H1 (cell line): ENCODE measurements at regions not wholly inside any gene's neighbourhood (a gene's known extent, or its start where the extent isn't known, plus 50 kb on each side); places are given as distances from the start of the nearest gene placed in this dataset.

Experiments used
- CTCF ChIA-PET: fragments of 300-600 bp; sonication (Branson Sonifier 250); formaldehyde crosslinking; loops from one replicate; lab custom pipeline; 2021; ENCODE audit not compliant: partially characterized antibody; lab: Charles Lee
- POLR2A ChIA-PET: fragments of 300-600 bp; sonication (Branson Sonifier 250); formaldehyde crosslinking; loops from one replicate; lab custom pipeline; 2021; ENCODE audit warnings: inconsistent platforms; ENCODE audit not compliant: partially characterized antibody; lab: Charles Lee
- DNase-seq, 2 experiments: peaks; one replicate each; pipeline versions ENCODE4 v3.0.0 to v3.0.0-alpha.2; 2010 to 2022; ENCODE audit warnings: low spot score in 2 of 2, low read depth in 1 of 2, mixed read lengths in 1 of 2
- FAIRE-seq: peaks from 2 replicates; lab custom pipeline; 2011; peaks lifted over from hg19 to GRCh38; lab: Jason Lieb, UNC
- H2AFZ ChIP-seq: 2 replicates; pipeline ENCODE4 v1.8.1; 2012; ENCODE audit warnings: low read length, inconsistent platforms
- H2AK5ac ChIP-seq: 2 replicates; pipeline ENCODE4 v1.6.1; 2013; ENCODE audit warnings: low read depth, low read length
- H2BK120ac ChIP-seq: replicated peaks from 2 replicates; pipeline ENCODE3; 2013; ENCODE audit warnings: low read depth, low read length, inconsistent platforms
- H2BK12ac ChIP-seq: 2 replicates; pipeline ENCODE4 v1.6.1; 2013; ENCODE audit warnings: low read depth, low read length
- H2BK15ac ChIP-seq: 2 replicates; pipeline ENCODE4 v1.6.1; 2013; ENCODE audit warnings: low read length
- H2BK20ac ChIP-seq: 2 replicates; pipeline ENCODE4 v1.6.1; 2013; ENCODE audit warnings: low read length
- H2BK5ac ChIP-seq: 2 replicates; pipeline ENCODE4 v1.6.1; 2013; ENCODE audit warnings: low read depth, low read length
- H3K14ac ChIP-seq: 2 replicates; pipeline ENCODE4 v1.6.1; 2013; ENCODE audit warnings: inconsistent platforms; ENCODE audit not compliant: insufficient read length
- H3K18ac ChIP-seq: 2 replicates; pipeline ENCODE4 v1.6.1; 2013; ENCODE audit warnings: low read length; ENCODE audit errors: extremely low read depth
- H3K23ac ChIP-seq: 2 replicates; pipeline ENCODE4 v1.6.1; 2013; ENCODE audit warnings: inconsistent platforms; ENCODE audit not compliant: insufficient read length
- H3K23me2 ChIP-seq: 2 replicates; pipeline ENCODE4 v1.6.1; 2013; ENCODE audit warnings: low read depth, low read length
- H3K27ac ChIP-seq: 2 replicates; pipeline ENCODE4 v1.6.1; 2011; ENCODE audit warnings: low read depth, low read length, inconsistent platforms
- H3K27me3 ChIP-seq, 4 experiments: replicated peaks in 1 of 4; 1 replicate in 1 of 4; 2 replicates in 3 of 4; pipeline versions ENCODE4 v1.6.1 to v1.8.1; 2011 to 2013; ENCODE audit warnings: low read length in 3 of 4, mild to moderate bottlenecking in 3 of 4, inconsistent platforms in 2 of 4, mixed read lengths in 2 of 4, moderate library complexity in 1 of 4; ENCODE audit not compliant: control insufficient read depth in 3 of 4, insufficient read depth in 3 of 4; ENCODE audit errors: extremely low read depth in 1 of 4
- H3K36me3 ChIP-seq, 4 experiments: 2 replicates each; pipeline versions ENCODE4 v1.6.1 to v1.8.1; 2011 to 2013; ENCODE audit warnings: mild to moderate bottlenecking in 4 of 4, low read length in 3 of 4, moderate library complexity in 2 of 4, control low read depth in 1 of 4, inconsistent platforms in 1 of 4; ENCODE audit not compliant: insufficient read depth in 4 of 4, control insufficient read depth in 2 of 4
- H3K4ac ChIP-seq: replicated peaks from 2 replicates; pipeline ENCODE3; 2013; ENCODE audit warnings: low read length, low read depth, mixed read lengths, inconsistent platforms; ENCODE audit not compliant: insufficient read length
- H3K4me1 ChIP-seq, 4 experiments: replicated peaks in 1 of 4; 1 replicate in 1 of 4; 2 replicates in 3 of 4; pipeline versions ENCODE4 v1.6.1 to v1.8.1; 2011 to 2013; ENCODE audit warnings: low read length in 3 of 4, inconsistent platforms in 2 of 4, mixed read lengths in 1 of 4; ENCODE audit not compliant: insufficient read depth in 4 of 4, control insufficient read depth in 3 of 4
- H3K4me2 ChIP-seq, 2 experiments: 2 replicates each; pipeline versions ENCODE4 v1.6.1 to v1.8.1; 2011 to 2013; ENCODE audit warnings: low read depth in 2 of 2, low read length in 2 of 2, control low read depth in 1 of 2, inconsistent platforms in 1 of 2, mild to moderate bottlenecking in 1 of 2; ENCODE audit not compliant: insufficient read depth in 1 of 2
- H3K4me3 ChIP-seq, 4 experiments: fragments of 200-600, 300-600 bp in 1 of 4; sonication (generic), shearing (Covaris generic), sonication (Bioruptor Twin) in 1 of 4; 2 replicates each; pipeline versions ENCODE4 v1.5.1 to v1.8.1; 2011 to 2016; ENCODE audit warnings: low read length in 4 of 4, low read depth in 3 of 4, control low read depth in 2 of 4, inconsistent platforms in 2 of 4, mild to moderate bottlenecking in 2 of 4, mixed read lengths in 1 of 4, moderate library complexity in 1 of 4; ENCODE audit not compliant: insufficient read depth in 2 of 4; ENCODE audit errors: extremely low read depth in 1 of 4
- H3K56ac ChIP-seq: replicated peaks from 2 replicates; pipeline ENCODE3; 2013; ENCODE audit warnings: low read depth, mild to moderate bottlenecking, mixed read lengths, low read length, inconsistent platforms; ENCODE audit not compliant: insufficient read length
- H3K79me1 ChIP-seq: 2 replicates; pipeline ENCODE4 v1.6.1; 2013; ENCODE audit warnings: low read depth, low read length, control low read depth
- H3K79me2 ChIP-seq, 2 experiments: 2 replicates each; pipeline versions ENCODE4 v1.6.1 to v1.8.1; 2012 to 2013; ENCODE audit warnings: low read length in 2 of 2, mild to moderate bottlenecking in 2 of 2, inconsistent platforms in 1 of 2; ENCODE audit not compliant: insufficient read depth in 2 of 2, control insufficient read depth in 1 of 2
- H3K9ac ChIP-seq, 4 experiments: replicated peaks in 1 of 4; 1 replicate in 1 of 4; 2 replicates in 3 of 4; pipeline versions ENCODE4 v1.6.1 to v1.8.1; 2011 to 2013; ENCODE audit warnings: low read depth in 3 of 4, low read length in 3 of 4, control low read depth in 2 of 4, mild to moderate bottlenecking in 2 of 4, moderate library complexity in 2 of 4, inconsistent platforms in 1 of 4; ENCODE audit errors: extremely low read depth in 1 of 4
- H3K9me3 ChIP-seq, 2 experiments: 2 replicates each; pipeline versions ENCODE4 v1.6.1 to v1.8.1; 2012 to 2013; ENCODE audit warnings: mild to moderate bottlenecking in 2 of 2, moderate library complexity in 2 of 2, control low read depth in 1 of 2, inconsistent platforms in 1 of 2, low read depth in 1 of 2, low read length in 1 of 2, mixed read lengths in 1 of 2; ENCODE audit not compliant: insufficient read depth in 2 of 2
- H4K20me1 ChIP-seq, 2 experiments: replicated peaks in 1 of 2; 2 replicates each; pipeline versions ENCODE3 to v1.8.1; 2011 to 2013; ENCODE audit warnings: inconsistent platforms in 2 of 2, low read length in 2 of 2, mild to moderate bottlenecking in 1 of 2; ENCODE audit not compliant: insufficient read depth in 2 of 2, control insufficient read depth in 1 of 2
- H4K5ac ChIP-seq: 2 replicates; pipeline ENCODE4 v1.6.1; 2013; ENCODE audit warnings: low read length, low read depth, mixed read lengths, inconsistent platforms; ENCODE audit not compliant: insufficient read length
- H4K8ac ChIP-seq: 2 replicates; pipeline ENCODE4 v1.8.0; 2013; ENCODE audit warnings: mild to moderate bottlenecking, moderate library complexity, low read length, inconsistent platforms; ENCODE audit not compliant: insufficient read depth; ENCODE audit errors: extremely low read depth
- H4K91ac ChIP-seq: replicated peaks from 2 replicates; pipeline ENCODE3; 2013; ENCODE audit warnings: low read length, mixed read lengths, inconsistent platforms; ENCODE audit not compliant: insufficient read length
- KDM5A ChIP-seq: fragments of 200-600 bp; IDR thresholded peaks from 2 replicates; pipeline ENCODE4 v1.7.1; 2012; ENCODE audit warnings: mild to moderate bottlenecking, low read length, inconsistent platforms, mixed read lengths
- POU5F1 ChIP-seq: IDR thresholded peaks from 2 replicates; pipeline ENCODE4 v1.6.1; 2011; ENCODE audit warnings: low read depth, mild to moderate bottlenecking, low read length, moderate library complexity
- WGBS, 2 experiments: shearing (Covaris generic) in 1 of 2; methylation state at CpG; one replicate each; pipeline versions ENCODE4 v1.1.6 to v1.1.7; 2013 to 2015; ENCODE audit warnings: low lambda C conversion rate in 2 of 2, mixed read lengths in 2 of 2, inconsistent platforms in 1 of 2, low coverage in 1 of 2, missing lambda C conversion rate in 1 of 2; ENCODE audit not compliant: insufficient replicate concordance in 2 of 2, insufficient coverage in 1 of 2, insufficient read length in 1 of 2; ENCODE audit errors: extremely low coverage in 1 of 2, missing lambda C conversion rate in 1 of 2; 5-methylcytosine and 5-hydroxymethylcytosine counted together

GRCh38 chr2:179383975-179384374, 119.3 kb upstream of the SESTD1 start:
- no peak overlapping the region for H2BK5ac ChIP-seq
- FAIRE-seq, result no peak
- H3K14ac ChIP-seq, result no peak overlapping the region
- no peak overlapping the region for H2BK20ac ChIP-seq
- H2BK15ac ChIP-seq, result no peak overlapping the region
- H4K20me1 ChIP-seq, result no peaks in the 10 kb centered on the region
- no peak overlapping the region for H3K4me3 ChIP-seq
- no peak overlapping the region for H3K27ac ChIP-seq
- DNase-seq, result no peak
- TF ChIP-seq KDM5A (no peak), POU5F1 (no peak)
- H3K18ac ChIP-seq, result no peak overlapping the region
- no peaks in the 10 kb centered on the region for H3K27me3 ChIP-seq
- no peak overlapping the region for H3K23ac ChIP-seq
- no peak overlapping the region for H3K56ac ChIP-seq
- H3K4me1 ChIP-seq, result no peaks in the 10 kb centered on the region
- ChIA-PET POLR2A (no interaction called here), CTCF (no interaction called here)
- H3K23me2 ChIP-seq, result no peaks in the 10 kb centered on the region
- H3K9me3 ChIP-seq, result peaks cover 5 to 10% of the 10 kb centered on the region in 2 experiments; a peak in 2 of 4 replicates
- no peak overlapping the region for H3K9ac ChIP-seq
- H3K79me1 ChIP-seq, result no peaks in the 10 kb centered on the region
- H3K36me3 ChIP-seq, result no peaks in the 10 kb centered on the region
- H3K4me2 ChIP-seq, result no peak overlapping the region
- no peak overlapping the region for H2AK5ac ChIP-seq
- no peak overlapping the region for H2BK120ac ChIP-seq
- H4K91ac ChIP-seq, result no peak overlapping the region
- no peak overlapping the region for H3K4ac ChIP-seq
- 94% methylated on average over 1 of the region's 1 CpG; no CpG with 5 or more reads in 1 of the 2 experiments for WGBS, 2 experiments
- no peak overlapping the region for H4K8ac ChIP-seq
- no peak overlapping the region for H4K5ac ChIP-seq
- H2AFZ ChIP-seq, result no peak overlapping the region
- H3K79me2 ChIP-seq, result no peaks in the 10 kb centered on the region
- no peak overlapping the region for H2BK12ac ChIP-seq
